ENCODE measurements at regions not wholly inside any gene's neighbourhood (a gene's known extent, or its start where the extent isn't known, plus 50 kb on each side); places are given as distances from the start of the nearest gene placed in this dataset.
"Not testable (repeated sequence)": the region's sequence is repeated elsewhere in the genome, so short reads cannot be mapped to it uniquely, and the experiment has no call there.

GRCh38 chr14:99995700-99996356 is 69.4 kb upstream of the EVL start:
- peak in 1 of 2 donors; percentile 40 for DNase-seq (ENCODE audit: extremely low read depth in 1 of 2, low read depth in 1 of 2)

GRCh38 chr14:99996951-99997571 is 68.2 kb upstream of the EVL start:
- no peak for DNase-seq (ENCODE audit: extremely low read depth in 1 of 2, low read depth in 1 of 2)

- DNase-seq (ENCODE audit: extremely low read depth in 1 of 2, low read depth in 1 of 2) = not testable (repeated sequence)
Measured at GRCh38 chr14:100000398-100000797, 64.8 kb upstream of the EVL start.

- DNase-seq (ENCODE audit: extremely low read depth in 1 of 2, low read depth in 1 of 2) = no peak
Measured at GRCh38 chr14:100004392-100004791, 60.8 kb upstream of the EVL start.

- no peak for DNase-seq (ENCODE audit: extremely low read depth in 1 of 2, low read depth in 1 of 2)
Measured at GRCh38 chr14:100007254-100007653, 58.0 kb upstream of the EVL start.

- DNase-seq (ENCODE audit: extremely low read depth in 1 of 2, low read depth in 1 of 2) = not testable (repeated sequence)
Measured at GRCh38 chr14:100009802-100010201, 55.4 kb upstream of the EVL start.

- no peak for DNase-seq (ENCODE audit: extremely low read depth in 1 of 2, low read depth in 1 of 2)
Measured at GRCh38 chr14:100010679-100011078, 54.5 kb upstream of the EVL start.

GRCh38 chr14:100011628-100012325 is 53.4 kb upstream of the EVL start:
- no peak for DNase-seq (ENCODE audit: extremely low read depth in 1 of 2, low read depth in 1 of 2)

GRCh38 chr14:100012478-100013327 is 52.5 kb upstream of the EVL start:
- no peak for DNase-seq (ENCODE audit: extremely low read depth in 1 of 2, low read depth in 1 of 2)

GRCh38 chr14:100015251-100015655 is 50.0 kb upstream of the EVL start:
- no peak for DNase-seq (ENCODE audit: extremely low read depth in 1 of 2, low read depth in 1 of 2)
